ENCODE measurements at regions not wholly inside any gene's neighbourhood (a gene's known extent, or its start where the extent isn't known, plus 50 kb on each side); places are given as distances from the start of the nearest gene placed in this dataset.
A peak's percentile ranks its signal among the peaks of the same experiment; 100 is the strongest.
"Not testable (repeated sequence)": the region's sequence is repeated elsewhere in the genome, so short reads cannot be mapped to it uniquely, and the experiment has no call there.

- Histone ChIP-seq H3K36me3 (no peaks in the 10 kb centered on the region), H3K4me1 (peaks cover 7 to 24% of the 10 kb centered on the region in 2 donors), H3K27me3 (peaks cover 0 to 22% of the 10 kb centered on the region in 2 donors), H3K27ac (peak overlapping the region; percentile 49 to 55), H3K4me3 (peak overlapping the region; percentile 42 to 51), H3K9me3 (no peaks in the 10 kb centered on the region)
- intact Hi-C loops (cut with DNase I) = no loop called here
- DNase-seq = peak; percentile 70 to 90 (median 88)
- ATAC-seq = peak; percentile 88
- TF ChIP-seq CTCF (IDR thresholded peaks at IDR 0.05) = peak in 1 of 2 donors; percentile 2
These were observed 131.6 kb upstream of the NIPBL start for GRCh38 chr5:36744773-36745589.

- H3K4me3 ChIP-seq; DNase-seq; H3K27ac ChIP-seq; H3K36me3 ChIP-seq; ATAC-seq; H3K9me3 ChIP-seq; intact Hi-C loops (cut with DNase I): not testable (repeated sequence)
- Histone ChIP-seq H3K27me3 (peaks cover 0 to 22% of the 10 kb centered on the region in 2 donors), H3K4me1 (peaks cover 7 to 21% of the 10 kb centered on the region in 2 donors)
These were observed 128.8 kb upstream of the NIPBL start for GRCh38 chr5:36747794-36748193.

- intact Hi-C loops (cut with DNase I) = no loop called here
- ATAC-seq (no peak), DNase-seq (no peak)
- Histone ChIP-seq H3K4me1 (no peaks in the 10 kb centered on the region), H3K9me3 (no peaks in the 10 kb centered on the region), H3K36me3 (no peaks in the 10 kb centered on the region), H3K4me3 (no peak overlapping the region), H3K27ac (no peak overlapping the region), H3K27me3 (no peaks in the 10 kb centered on the region)
- no peak for TF ChIP-seq CTCF (IDR thresholded peaks at IDR 0.05)
These were observed 124.7 kb upstream of the NIPBL start for GRCh38 chr5:36751886-36752285.

- TF ChIP-seq CTCF (IDR thresholded peaks at IDR 0.05) = no peak
- no peak for DNase-seq
- no peak overlapping the region for H3K27ac ChIP-seq
- no peaks in the 10 kb centered on the region for H3K36me3 ChIP-seq
- intact Hi-C loops (cut with DNase I) = no loop called here
- H3K4me1 ChIP-seq = no peaks in the 10 kb centered on the region
- H3K27me3 ChIP-seq = no peaks in the 10 kb centered on the region
- no peak for ATAC-seq
- no peak overlapping the region for H3K4me3 ChIP-seq
- H3K9me3 ChIP-seq = no peaks in the 10 kb centered on the region
These were observed 121.2 kb upstream of the NIPBL start for GRCh38 chr5:36755342-36755741.

- intact Hi-C loops (cut with DNase I) = no loop called here
- TF ChIP-seq CTCF (IDR thresholded peaks at IDR 0.05) = no peak
- H3K36me3 ChIP-seq = no peaks in the 10 kb centered on the region
- H3K9me3 ChIP-seq = no peaks in the 10 kb centered on the region
- H3K4me1 ChIP-seq = no peaks in the 10 kb centered on the region
- H3K4me3 ChIP-seq = no peak overlapping the region
- H3K27me3 ChIP-seq = no peaks in the 10 kb centered on the region
- ATAC-seq (no peak), DNase-seq (no peak)
- no peak overlapping the region for H3K27ac ChIP-seq
These were observed 120.6 kb upstream of the NIPBL start for GRCh38 chr5:36755920-36756488.

All from left lung (tissue), 4 donors.